B cell (primary cell): ENCODE measurements at regions not wholly inside any gene's neighbourhood (a gene's known extent, or its start where the extent isn't known, plus 50 kb on each side); places are given as distances from the start of the nearest gene placed in this dataset.

Experiments
- ATAC-seq: fragments of 200-7000 bp; cut with Tn5 transposase; one replicate; pipeline ENCODE4 v1.10.0; 2021; ENCODE audit warnings: low read depth, mild to moderate bottlenecking, moderate number of reproducible peaks, moderate library complexity
- CTCF ChIA-PET: fragments of 350-600 bp; sonication (Branson Sonifier 250); formaldehyde crosslinking; loops from one replicate; lab custom pipeline; 2021; ENCODE audit warnings: antibody characterized with exemption, inconsistent platforms; lab: Charles Lee
- POLR2A ChIA-PET: fragments of 350-600 bp; sonication (Branson Sonifier 250); formaldehyde crosslinking; loops from one replicate; lab custom pipeline; 2021; ENCODE audit warnings: antibody characterized with exemption; lab: Charles Lee
- DNase-seq: peaks from one replicate; pipeline ENCODE4 v3.0.0; 2013
- H2AFZ ChIP-seq: 2 replicates; pipeline ENCODE4 v1.6.1; 2012; ENCODE audit warnings: mild to moderate bottlenecking, low read depth, low read length; ENCODE audit not compliant: insufficient read depth, poor library complexity, severe bottlenecking
- H3K27ac ChIP-seq, 2 donors: 1 replicate in 1 of 2; 2 replicates in 1 of 2; pipeline ENCODE4 v1.5.1; 2012 to 2013; ENCODE audit warnings: low read length in 2 of 2, mild to moderate bottlenecking in 2 of 2, moderate library complexity in 1 of 2
- H3K27me3 ChIP-seq, 4 experiments: fragments of 200-600 bp in 1 of 4; sonication (generic) in 1 of 4; replicated peaks in 1 of 4; 1 replicate in 2 of 4; 2 replicates in 2 of 4; pipeline versions ENCODE4 v1.6.1 to v1.7.0; 2013 to 2016; ENCODE audit warnings: low read length in 3 of 4, mild to moderate bottlenecking in 2 of 4, mixed read lengths in 1 of 4, moderate library complexity in 1 of 4; ENCODE audit not compliant: insufficient read depth in 4 of 4, control insufficient read depth in 3 of 4; ENCODE audit errors: control extremely low read depth in 1 of 4
- H3K36me3 ChIP-seq, 2 experiments: replicated peaks in 1 of 2; 1 replicate in 1 of 2; 2 replicates in 1 of 2; pipeline versions ENCODE4 v1.6.1 to v1.7.1; 2013; ENCODE audit warnings: low read length in 1 of 2; ENCODE audit not compliant: insufficient read depth in 2 of 2, control insufficient read depth in 1 of 2; ENCODE audit errors: control extremely low read depth in 1 of 2, extremely low read depth in 1 of 2
- H3K4me1 ChIP-seq, 2 donors: fragments of 200-600 bp in 1 of 2; sonication (generic) in 1 of 2; 1 replicate in 1 of 2; 2 replicates in 1 of 2; pipeline versions ENCODE4 v1.5.1 to v1.6.1; 2013 to 2017; ENCODE audit warnings: low read length in 2 of 2; ENCODE audit not compliant: control insufficient read depth in 2 of 2, insufficient read depth in 2 of 2
- H3K4me2 ChIP-seq: replicated peaks from 2 replicates; pipeline ENCODE3; 2012; ENCODE audit warnings: mild to moderate bottlenecking, low read depth, low read length; ENCODE audit not compliant: poor library complexity, severe bottlenecking
- H3K4me3 ChIP-seq, 5 experiments: fragments of 200-600 bp in 1 of 5; sonication (generic) in 1 of 5; 1 replicate in 3 of 5; 2 replicates in 2 of 5; pipeline versions ENCODE4 v1.5.1 to v1.7.0; 2011 to 2016; ENCODE audit warnings: low read length in 4 of 5, mild to moderate bottlenecking in 4 of 5, low read depth in 2 of 5, control low read depth in 1 of 5, moderate library complexity in 1 of 5; ENCODE audit not compliant: insufficient read depth in 1 of 5; ENCODE audit errors: control extremely low read depth in 1 of 5, extremely low read depth in 1 of 5
- H3K79me2 ChIP-seq: fragments of 200-600 bp; sonication (generic); one replicate; pipeline ENCODE4 v1.6.0; 2016; ENCODE audit warnings: low read length; ENCODE audit not compliant: control insufficient read depth, insufficient read depth
- H3K9ac ChIP-seq: fragments of 200-600 bp; sonication (generic); 2 replicates; pipeline ENCODE4 v1.6.1; 2017; ENCODE audit warnings: mild to moderate bottlenecking, low read length, moderate library complexity
- H3K9me3 ChIP-seq, 3 donors: one replicate each; pipeline versions ENCODE4 v1.6.1 to v1.7.1; 2013; ENCODE audit warnings: low read length in 2 of 3; ENCODE audit not compliant: control insufficient read depth in 2 of 3, insufficient read depth in 1 of 3; ENCODE audit errors: control extremely low read depth in 1 of 3
- H4K20me1 ChIP-seq: 2 replicates; pipeline ENCODE4 v1.6.0; 2012; ENCODE audit warnings: mild to moderate bottlenecking, low read length; ENCODE audit not compliant: insufficient read depth, control insufficient read depth, poor library complexity, severe bottlenecking
- H3K27ac Mint-ChIP-seq: one replicate; pipeline ENCODE4 v1.8.0; 2021; ENCODE audit warnings: mixed read lengths
- H3K27me3 Mint-ChIP-seq: one replicate; pipeline ENCODE4 v1.8.0; 2021; ENCODE audit warnings: mixed read lengths
- H3K4me1 Mint-ChIP-seq: one replicate; pipeline ENCODE4 v1.8.0; 2021; ENCODE audit warnings: mixed read lengths
- H3K4me3 Mint-ChIP-seq: one replicate; pipeline ENCODE4 v1.8.0; 2021; ENCODE audit warnings: mixed read lengths
- H3K9me3 Mint-ChIP-seq: one replicate; pipeline ENCODE4 v1.8.0; 2022; ENCODE audit warnings: mixed read lengths; ENCODE audit not compliant: insufficient read depth
- EZH2 ChIP-seq: IDR thresholded peaks from 2 replicates; pipeline ENCODE4 v1.6.1; 2012; ENCODE audit warnings: borderline replicate concordance, low read depth, mild to moderate bottlenecking, moderate library complexity, low read length; ENCODE audit not compliant: insufficient read depth, poor library complexity, severe bottlenecking
- WGBS: methylation state at CpG from one replicate; pipeline ENCODE4 v1.1.5; 2013; ENCODE audit warnings: missing lambda C conversion rate; ENCODE audit not compliant: insufficient coverage; 5-methylcytosine and 5-hydroxymethylcytosine counted together
- intact Hi-C: fragments of 100-400 bp; cut with micrococcal nuclease; formaldehyde crosslinking; loops from one replicate; pipeline ENCODE4 v1.10.0; 2022
- TF ChIP-seq, protein P1 (sequence below): fragments of 200-600 bp; IDR thresholded peaks from one replicate; pipeline ENCODE4 v1.8.0; 2022; ENCODE audit warnings: antibody characterized with exemption, mild to moderate bottlenecking

DNA sequence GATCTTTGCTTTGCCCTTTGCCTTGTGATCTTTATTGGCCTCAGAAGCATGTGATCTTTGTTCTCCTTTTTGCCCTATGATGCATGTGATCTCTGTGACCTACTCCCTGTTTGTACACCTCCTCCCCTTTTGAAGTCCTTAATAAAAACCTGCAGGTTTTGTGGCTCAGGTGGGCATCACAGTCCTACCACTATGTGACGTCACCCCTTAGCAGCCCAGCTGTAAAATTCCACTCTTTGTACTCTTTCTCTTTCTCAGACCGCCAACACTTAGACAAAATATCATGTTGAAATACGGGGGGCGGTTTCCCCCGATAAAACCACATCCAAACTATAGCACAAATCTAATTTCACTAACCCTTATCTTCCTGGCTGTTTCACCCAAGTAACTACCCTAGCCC, 76.7 kb upstream of the RAPGEF4 start:
- ATAC-seq = no peak
- CTCF ChIA-PET = no interaction called here

DNA sequence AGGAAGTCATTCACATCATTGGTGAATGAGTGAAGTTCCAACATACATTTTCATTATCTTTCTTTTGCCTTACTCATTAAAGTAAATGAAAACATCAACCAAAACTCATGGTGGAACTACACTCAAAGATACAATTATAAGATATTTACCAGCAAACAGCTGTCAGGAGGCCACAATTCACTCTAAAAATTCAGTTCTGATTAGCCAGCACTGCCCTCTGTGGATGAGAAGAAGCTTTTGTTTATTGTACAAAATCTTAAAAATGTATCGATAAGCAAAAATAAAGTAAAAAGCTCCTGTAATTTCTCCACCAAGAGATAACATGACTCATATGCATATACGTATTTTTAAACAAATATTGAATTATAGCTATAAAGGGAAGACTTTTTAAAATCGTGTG, 73.5 kb upstream of the RAPGEF4 start:
- POLR2A ChIA-PET = no interaction called here
- DNase-seq = no peak
- H3K4me1 Mint-ChIP-seq = no peaks in the 10 kb centered on the region
- H3K27ac ChIP-seq = no peak overlapping the region
- H3K4me3 Mint-ChIP-seq = no peak overlapping the region
- H3K36me3 ChIP-seq = no peaks in the 10 kb centered on the region
- H3K4me2 ChIP-seq = no peak overlapping the region
- ATAC-seq = no peak
- peaks cover 13% of the 10 kb centered on the region for H3K9me3 Mint-ChIP-seq
- H3K4me3 ChIP-seq = no peak overlapping the region
- no peak overlapping the region for H3K27ac Mint-ChIP-seq
- intact Hi-C loops = no loop called here
- no peaks in the 10 kb centered on the region for H3K4me1 ChIP-seq
- peaks cover 6% of the 10 kb centered on the region for H3K27me3 Mint-ChIP-seq
- H4K20me1 ChIP-seq = no peaks in the 10 kb centered on the region
- no peak overlapping the region for H3K9ac ChIP-seq
- WGBS = no CpG with 5 or more reads among the region's 3 CpGs
- no peak for TF ChIP-seq EZH2
- TF ChIP-seq, protein P1, sequence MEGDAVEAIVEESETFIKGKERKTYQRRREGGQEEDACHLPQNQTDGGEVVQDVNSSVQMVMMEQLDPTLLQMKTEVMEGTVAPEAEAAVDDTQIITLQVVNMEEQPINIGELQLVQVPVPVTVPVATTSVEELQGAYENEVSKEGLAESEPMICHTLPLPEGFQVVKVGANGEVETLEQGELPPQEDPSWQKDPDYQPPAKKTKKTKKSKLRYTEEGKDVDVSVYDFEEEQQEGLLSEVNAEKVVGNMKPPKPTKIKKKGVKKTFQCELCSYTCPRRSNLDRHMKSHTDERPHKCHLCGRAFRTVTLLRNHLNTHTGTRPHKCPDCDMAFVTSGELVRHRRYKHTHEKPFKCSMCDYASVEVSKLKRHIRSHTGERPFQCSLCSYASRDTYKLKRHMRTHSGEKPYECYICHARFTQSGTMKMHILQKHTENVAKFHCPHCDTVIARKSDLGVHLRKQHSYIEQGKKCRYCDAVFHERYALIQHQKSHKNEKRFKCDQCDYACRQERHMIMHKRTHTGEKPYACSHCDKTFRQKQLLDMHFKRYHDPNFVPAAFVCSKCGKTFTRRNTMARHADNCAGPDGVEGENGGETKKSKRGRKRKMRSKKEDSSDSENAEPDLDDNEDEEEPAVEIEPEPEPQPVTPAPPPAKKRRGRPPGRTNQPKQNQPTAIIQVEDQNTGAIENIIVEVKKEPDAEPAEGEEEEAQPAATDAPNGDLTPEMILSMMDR = no peak
- peaks cover 0 to 11% (median 10%) of the 10 kb centered on the region in 3 donors for H3K9me3 ChIP-seq
- H3K79me2 ChIP-seq = no peaks in the 10 kb centered on the region
- CTCF ChIA-PET = no interaction called here
- H3K27me3 ChIP-seq = no peaks in the 10 kb centered on the region
- no peak overlapping the region for H2AFZ ChIP-seq

More for the DNA sequence above, 76.7 kb upstream of the RAPGEF4 start:
- TF ChIP-seq, protein P1 = no peak
- TF ChIP-seq EZH2 = no peak
- Histone ChIP-seq H3K9me3 (peaks cover 0 to 14% (median 10%) of the 10 kb centered on the region in 3 donors), H3K79me2 (no peaks in the 10 kb centered on the region), H3K4me3 (no peak overlapping the region), H3K4me1 (no peaks in the 10 kb centered on the region), H3K27ac (no peak overlapping the region), H3K27me3 (no peaks in the 10 kb centered on the region), H3K4me2 (no peak overlapping the region), H3K36me3 (no peaks in the 10 kb centered on the region), H4K20me1 (no peaks in the 10 kb centered on the region), H2AFZ (no peak overlapping the region), H3K9ac (no peak overlapping the region)
- no peak overlapping the region for H3K27ac Mint-ChIP-seq
- no peaks in the 10 kb centered on the region for H3K4me1 Mint-ChIP-seq
- DNase-seq = no peak
- H3K4me3 Mint-ChIP-seq = no peak overlapping the region
- WGBS = 96% methylated on average over 5 of the region's 5 CpGs
- H3K27me3 Mint-ChIP-seq = peaks cover 6% of the 10 kb centered on the region
- peaks cover 9% of the 10 kb centered on the region for H3K9me3 Mint-ChIP-seq
- POLR2A ChIA-PET = no interaction called here
- intact Hi-C loops = no loop called here
